GM23338 (cell line): ENCODE measurements at regions not wholly inside any gene's neighbourhood (a gene's known extent, or its start where the extent isn't known, plus 50 kb on each side); places are given as distances from the start of the nearest gene placed in this dataset.

Source experiments
- ATAC-seq: fragments of 200-7000 bp; cut with Tn5 transposase; 3 replicates; pipeline ENCODE4 v1.9.1; 2020
- DNase-seq: peaks from one replicate; pipeline ENCODE4 v3.0.0-alpha.2; 2015; ENCODE audit warnings: low spot score
- H2AFZ ChIP-seq: fragments of 200-600 bp; sonication (generic); 2 replicates; pipeline ENCODE4 v1.8.0; 2016; ENCODE audit warnings: antibody characterized with exemption, mild to moderate bottlenecking, moderate library complexity
- H3F3A ChIP-seq: fragments of 200-600 bp; sonication (generic); replicated peaks from 2 replicates; pipeline ENCODE4 v1.8.0; 2017; ENCODE audit warnings: antibody characterized with exemption, mixed run types, low read depth
- H3K27ac ChIP-seq: fragments of 200-600 bp; sonication (generic); 2 replicates; pipeline ENCODE4 v1.6.1; 2016; ENCODE audit warnings: low read depth
- H3K27me3 ChIP-seq: fragments of 200-600 bp; sonication (generic); 2 replicates; pipeline ENCODE4 v1.8.0; 2016; ENCODE audit warnings: mild to moderate bottlenecking, mixed run types, moderate library complexity; ENCODE audit not compliant: insufficient read depth
- H3K36me3 ChIP-seq: fragments of 200-600 bp; sonication (generic); 2 replicates; pipeline ENCODE4 v1.8.0; 2016; ENCODE audit warnings: mild to moderate bottlenecking; ENCODE audit not compliant: insufficient read depth
- H3K4me1 ChIP-seq: fragments of 200-600 bp; sonication (generic); 2 replicates; pipeline ENCODE4 v1.8.0; 2016; ENCODE audit warnings: mild to moderate bottlenecking, moderate library complexity; ENCODE audit not compliant: insufficient read depth
- H3K4me2 ChIP-seq: fragments of 200-600 bp; sonication (generic); 2 replicates; pipeline ENCODE4 v1.7.1; 2017; ENCODE audit warnings: mixed run types
- H3K4me3 ChIP-seq: fragments of 200-600 bp; sonication (generic); 2 replicates; pipeline ENCODE4 v1.6.1; 2016; ENCODE audit warnings: mixed run types
- H3K79me2 ChIP-seq: fragments of 200-600 bp; sonication (generic); replicated peaks from 2 replicates; pipeline ENCODE4 v1.8.0; 2017; ENCODE audit warnings: mild to moderate bottlenecking; ENCODE audit not compliant: insufficient read depth
- H3K9me2 ChIP-seq: fragments of 200-600 bp; sonication (generic); 2 replicates; pipeline ENCODE4 v1.8.0; 2017; ENCODE audit not compliant: insufficient read depth
- H4K20me1 ChIP-seq: fragments of 200-600 bp; sonication (generic); replicated peaks from 2 replicates; pipeline ENCODE4 v1.8.0; 2017; ENCODE audit warnings: mild to moderate bottlenecking; ENCODE audit not compliant: insufficient read depth
- H3K27ac Mint-ChIP-seq: 2 replicates; pipeline ENCODE4 v1.8.0; 2020; ENCODE audit warnings: inconsistent platforms, mild to moderate bottlenecking, moderate library complexity, mixed read lengths
- H3K27me3 Mint-ChIP-seq: 3 replicates; pipeline ENCODE4 v1.8.0; 2022; ENCODE audit warnings: low read depth, mild to moderate bottlenecking, moderate library complexity, mixed read lengths, inconsistent platforms; ENCODE audit not compliant: insufficient read depth, poor library complexity
- H3K36me3 Mint-ChIP-seq: 3 replicates; pipeline ENCODE4 v1.8.0; 2021; ENCODE audit warnings: low read depth, mild to moderate bottlenecking, inconsistent platforms, moderate library complexity, mixed read lengths
- H3K4me1 Mint-ChIP-seq: 3 replicates; pipeline ENCODE4 v1.8.0; 2020; ENCODE audit warnings: mild to moderate bottlenecking, inconsistent platforms, mixed read lengths
- H3K4me3 Mint-ChIP-seq: 3 replicates; pipeline ENCODE4 v1.8.0; 2021; ENCODE audit warnings: moderate library complexity, mild to moderate bottlenecking, inconsistent platforms, mixed read lengths
- H3K9me3 Mint-ChIP-seq: 3 replicates; pipeline ENCODE4 v1.8.0; 2020; ENCODE audit warnings: moderate library complexity, mild to moderate bottlenecking, inconsistent platforms, mixed read lengths
- CTCF ChIP-seq, 2 experiments: fragments of 200-600 bp in 1 of 2; sonication (generic) in 1 of 2; conservative IDR thresholded peaks; 2 replicates each; pipeline versions ENCODE4 v1.5.1 to v1.6.1; 2016 to 2017; ENCODE audit warnings: antibody characterized with exemption in 2 of 2, low read depth in 2 of 2, mild to moderate bottlenecking in 2 of 2, moderate library complexity in 1 of 2
- EZH2phosphoT487 ChIP-seq: fragments of 200-600 bp; sonication (generic); IDR thresholded peaks from one replicate; pipeline ENCODE4 v1.8.1; 2018; ENCODE audit warnings: antibody characterized with exemption; ENCODE audit not compliant: unreplicated experiment
- JUNB ChIP-seq: IDR thresholded peaks from one replicate; pipeline ENCODE4 v1.6.1; 2016; ENCODE audit warnings: antibody characterized with exemption; ENCODE audit not compliant: unreplicated experiment
- NANOG ChIP-seq: IDR thresholded peaks from 2 replicates; pipeline ENCODE4 v1.6.1; 2016; ENCODE audit warnings: antibody characterized with exemption, borderline replicate concordance
- POLR2AphosphoS5 ChIP-seq: IDR thresholded peaks from 2 replicates; pipeline ENCODE4 v1.6.1; 2016; ENCODE audit warnings: antibody characterized with exemption, low read depth
- ZNF114 ChIP-seq: fragments of 250-450 bp; sonication (Bioruptor Pico); IDR thresholded peaks from 2 replicates; pipeline ENCODE4 v1.5.0; 2020; ENCODE audit warnings: mild to moderate bottlenecking, moderate library complexity
- ZNF331 ChIP-seq: fragments of 250-450 bp; sonication (Bioruptor Pico); IDR thresholded peaks from 2 replicates; pipeline ENCODE4 v1.5.0; 2020; ENCODE audit warnings: low read depth, mild to moderate bottlenecking, moderate library complexity
- TF ChIP-seq, protein P1 (sequence below): IDR thresholded peaks from one replicate; pipeline ENCODE4 v1.6.1; 2018; ENCODE audit warnings: antibody characterized with exemption; ENCODE audit not compliant: unreplicated experiment

- TF ChIP-seq, protein P1, sequence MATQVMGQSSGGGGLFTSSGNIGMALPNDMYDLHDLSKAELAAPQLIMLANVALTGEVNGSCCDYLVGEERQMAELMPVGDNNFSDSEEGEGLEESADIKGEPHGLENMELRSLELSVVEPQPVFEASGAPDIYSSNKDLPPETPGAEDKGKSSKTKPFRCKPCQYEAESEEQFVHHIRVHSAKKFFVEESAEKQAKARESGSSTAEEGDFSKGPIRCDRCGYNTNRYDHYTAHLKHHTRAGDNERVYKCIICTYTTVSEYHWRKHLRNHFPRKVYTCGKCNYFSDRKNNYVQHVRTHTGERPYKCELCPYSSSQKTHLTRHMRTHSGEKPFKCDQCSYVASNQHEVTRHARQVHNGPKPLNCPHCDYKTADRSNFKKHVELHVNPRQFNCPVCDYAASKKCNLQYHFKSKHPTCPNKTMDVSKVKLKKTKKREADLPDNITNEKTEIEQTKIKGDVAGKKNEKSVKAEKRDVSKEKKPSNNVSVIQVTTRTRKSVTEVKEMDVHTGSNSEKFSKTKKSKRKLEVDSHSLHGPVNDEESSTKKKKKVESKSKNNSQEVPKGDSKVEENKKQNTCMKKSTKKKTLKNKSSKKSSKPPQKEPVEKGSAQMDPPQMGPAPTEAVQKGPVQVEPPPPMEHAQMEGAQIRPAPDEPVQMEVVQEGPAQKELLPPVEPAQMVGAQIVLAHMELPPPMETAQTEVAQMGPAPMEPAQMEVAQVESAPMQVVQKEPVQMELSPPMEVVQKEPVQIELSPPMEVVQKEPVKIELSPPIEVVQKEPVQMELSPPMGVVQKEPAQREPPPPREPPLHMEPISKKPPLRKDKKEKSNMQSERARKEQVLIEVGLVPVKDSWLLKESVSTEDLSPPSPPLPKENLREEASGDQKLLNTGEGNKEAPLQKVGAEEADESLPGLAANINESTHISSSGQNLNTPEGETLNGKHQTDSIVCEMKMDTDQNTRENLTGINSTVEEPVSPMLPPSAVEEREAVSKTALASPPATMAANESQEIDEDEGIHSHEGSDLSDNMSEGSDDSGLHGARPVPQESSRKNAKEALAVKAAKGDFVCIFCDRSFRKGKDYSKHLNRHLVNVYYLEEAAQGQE: no peak
- no peak for TF ChIP-seq ZNF114 (CRISPR knock-in tag)
These were observed 63.5 kb upstream of the PLAC8 start (continued) for GRCh38 chr4:83178029-83178428.

GRCh38 chr4:83177182-83177581 is 62.7 kb upstream of the PLAC8 start:
- ATAC-seq (no peak), DNase-seq (no peak)
- Histone ChIP-seq H3K27ac (no peak overlapping the region), H3K9me2 (no peaks in the 10 kb centered on the region), H3K27me3 (no peaks in the 10 kb centered on the region), H3K4me3 (no peak overlapping the region), H3F3A (no peaks in the 10 kb centered on the region), H4K20me1 (no peaks in the 10 kb centered on the region), H3K79me2 (no peaks in the 10 kb centered on the region), H3K4me1 (no peaks in the 10 kb centered on the region), H3K4me2 (no peak overlapping the region), H3K36me3 (no peaks in the 10 kb centered on the region), H2AFZ (no peak overlapping the region)
- TF ChIP-seq NANOG (no peak), EZH2phosphoT487 (no peak), JUNB (no peak), POLR2AphosphoS5 (no peak), CTCF (conservative IDR thresholded peaks at IDR 0.05; ENCODE audit: low read depth in 2 of 2) (no peak), ZNF331 (no peak)
- TF ChIP-seq, protein P1: no peak
- H3K27me3 Mint-ChIP-seq: no peaks in the 10 kb centered on the region
- no peaks in the 10 kb centered on the region; the same call in 2 of the 3 replicates for H3K4me1 Mint-ChIP-seq
- H3K27ac Mint-ChIP-seq: no peak overlapping the region
- H3K36me3 Mint-ChIP-seq: peaks cover 13% of the 10 kb centered on the region; the same call in 2 of the 3 replicates
- peaks cover 33% of the 10 kb centered on the region for H3K9me3 Mint-ChIP-seq
- H3K4me3 Mint-ChIP-seq: no peak overlapping the region
